ENCODE measurements at regions not wholly inside any gene's neighbourhood (a gene's known extent, or its start where the extent isn't known, plus 50 kb on each side); places are given as distances from the start of the nearest gene placed in this dataset.

- no peak for TF ChIP-seq REST (IDR thresholded peaks at IDR 0.05; ENCODE audit: low read depth)
- no peak for TF ChIP-seq CTCF (IDR thresholded peaks at IDR 0.05 in 2 of 3, conservative IDR thresholded peaks at IDR 0.05 in 1 of 3; ENCODE audit: borderline replicate concordance in 1 of 3, insufficient read depth in 1 of 3, low read depth in 2 of 3, low read length in 2 of 3)
- TF ChIP-seq ZBTB33 (IDR thresholded peaks at IDR 0.05; ENCODE audit: extremely low read depth, insufficient replicate concordance, low read length): no peak
Measured at GRCh38 chr7:22651036-22651435, 76.0 kb upstream of the IL6 start.

All from HCT116 (cell line).